ENCODE measurements at regions not wholly inside any gene's neighbourhood (a gene's known extent, or its start where the extent isn't known, plus 50 kb on each side); places are given as distances from the start of the nearest gene placed in this dataset.

GRCh38 chr3:34842706-34843480 is 796.4 kb upstream of the ARPP21 start:
- Histone ChIP-seq H3K9me3 (replicated peaks; ENCODE audit: control insufficient read depth, insufficient read depth, low read length) (no peaks in the 10 kb centered on the region), H3K9me1 (replicated peaks; ENCODE audit: control insufficient read depth, extremely low read depth, insufficient read depth, low read length) (no peaks in the 10 kb centered on the region), H4K20me1 (replicated peaks; ENCODE audit: control insufficient read depth, extremely low read depth, insufficient read depth, low read length) (no peaks in the 10 kb centered on the region), H3K9ac (replicated peaks; ENCODE audit: extremely low read depth, insufficient read depth, low read length) (no peak overlapping the region), H3K79me2 (ENCODE audit: control insufficient read depth, insufficient read depth, low read length) (no peaks in the 10 kb centered on the region), H3K36me3 (ENCODE audit: control insufficient read depth in 2 of 2, extremely low read depth in 1 of 2, insufficient read depth in 2 of 2, low read length in 2 of 2) (no peaks in the 10 kb centered on the region), H3K4me3 (replicated peaks in 1 of 3; ENCODE audit: insufficient read depth in 1 of 3, low read depth in 1 of 3, low read length in 3 of 3) (no peak overlapping the region), H3K27ac (ENCODE audit: insufficient read depth, low read depth, low read length) (no peak overlapping the region), H3K4me2 (ENCODE audit: insufficient read depth, low read length) (no peak overlapping the region), H2AFZ (ENCODE audit: low read depth, low read length) (no peak overlapping the region), H3K4me1 (ENCODE audit: control insufficient read depth, extremely low read depth, insufficient read depth, low read length) (no peaks in the 10 kb centered on the region), H3K27me3 (ENCODE audit: control insufficient read depth in 2 of 2, insufficient read depth in 2 of 2, low read length in 2 of 2) (no peaks in the 10 kb centered on the region)
- dilution Hi-C loops (cut with MboI; ENCODE audit: extremely low pct_ligation_motif_present, low sequenced_read_pairs) (no loop called here), intact Hi-C loops (cut with micrococcal nuclease) (no loop called here)
- ChIA-PET POLR2A (no interaction called here), CTCF (no interaction called here)
- DNase-seq (ENCODE audit: low read depth, low spot score), result no peak
- FAIRE-seq, result no peak
- BruUV-seq (replicated peaks), result no TSS peak
- TF ChIP-seq MYC (IDR thresholded peaks at IDR 0.05; ENCODE audit: low read depth, low read length) (no peak), GATA2 (IDR thresholded peaks at IDR 0.05; ENCODE audit: insufficient read depth, insufficient read length, low read depth, low read length) (no peak), POLR2AphosphoS5 (IDR thresholded peaks at IDR 0.05; ENCODE audit: insufficient read depth, low read depth, low read length) (no peak), MAX (IDR thresholded peaks at IDR 0.05; ENCODE audit: insufficient read depth, insufficient read length) (no peak), FOS (IDR thresholded peaks at IDR 0.05; ENCODE audit: borderline replicate concordance, insufficient read depth, low read length) (no peak), CTCF (IDR thresholded peaks at IDR 0.05; ENCODE audit: extremely low read depth in 1 of 2, insufficient read depth in 1 of 2, low read depth in 1 of 2, low read length in 2 of 2) (no peak), POLR2A (IDR thresholded peaks at IDR 0.05; ENCODE audit: low read depth, low read length) (no peak), EZH2 (IDR thresholded peaks at IDR 0.05; ENCODE audit: borderline replicate concordance, low read depth, low read length, severe bottlenecking) (no peak), JUN (IDR thresholded peaks at IDR 0.05; ENCODE audit: borderline replicate concordance, insufficient read depth, insufficient read length, low read depth) (no peak)

All from endothelial cell of umbilical vein (primary cell).